Aorta (tissue), 5 donors: ENCODE measurements at regions not wholly inside any gene's neighbourhood (a gene's known extent, or its start where the extent isn't known, plus 50 kb on each side); places are given as distances from the start of the nearest gene placed in this dataset.
A peak's percentile ranks its signal among the peaks of the same experiment; 100 is the strongest.

Source experiments
- ATAC-seq: fragments of 200-7000 bp; cut with Tn5 transposase; one replicate; pipeline ENCODE4 v1.9.1; 2022; ENCODE audit warnings: moderate library complexity; ENCODE audit not compliant: low FRiP score
- DNase-seq, 2 donors: peaks; one replicate each; pipeline ENCODE4 v3.0.0-alpha.2; 2020
- H3K27ac ChIP-seq, 2 donors: one replicate each; pipeline ENCODE4 v1.5.1; 2013; ENCODE audit warnings: low read length in 2 of 2, mild to moderate bottlenecking in 2 of 2, moderate library complexity in 2 of 2, control low read depth in 1 of 2, inconsistent platforms in 1 of 2, low read depth in 1 of 2
- H3K27me3 ChIP-seq, 2 donors: one replicate each; pipeline ENCODE4 v1.6.1; 2013; ENCODE audit warnings: control low read depth in 1 of 2, low read length in 1 of 2, mild to moderate bottlenecking in 1 of 2, moderate library complexity in 1 of 2; ENCODE audit not compliant: insufficient read depth in 2 of 2, control insufficient read depth in 1 of 2
- H3K36me3 ChIP-seq, 2 donors: one replicate each; pipeline ENCODE4 v1.6.1; 2013; ENCODE audit warnings: control low read depth in 1 of 2, low read length in 1 of 2, mild to moderate bottlenecking in 1 of 2; ENCODE audit not compliant: insufficient read depth in 2 of 2, control insufficient read depth in 1 of 2
- H3K4me1 ChIP-seq, 2 donors: one replicate each; pipeline ENCODE4 v1.6.1; 2013; ENCODE audit warnings: low read length in 2 of 2, control low read depth in 1 of 2, mild to moderate bottlenecking in 1 of 2, moderate library complexity in 1 of 2; ENCODE audit not compliant: insufficient read depth in 2 of 2, control insufficient read depth in 1 of 2
- H3K4me3 ChIP-seq, 2 donors: one replicate each; pipeline ENCODE4 v1.5.1; 2013; ENCODE audit warnings: low read length in 2 of 2, control low read depth in 1 of 2, mild to moderate bottlenecking in 1 of 2
- H3K9me3 ChIP-seq: one replicate; pipeline ENCODE4 v1.6.1; 2013; ENCODE audit warnings: mild to moderate bottlenecking, low read length; ENCODE audit not compliant: control insufficient read depth
- WGBS, 2 donors: extraction: QIAGEN DNeasy Blood & Tissue Kit; methylation state at CpG; one replicate each; pipeline ENCODE4 v1.1.7; 2013; 5-methylcytosine and 5-hydroxymethylcytosine counted together
- intact Hi-C, 2 donors: fragments of 100-400 bp; cut with DNase I; formaldehyde crosslinking; loops; one replicate each; pipeline versions ENCODE4 v1.14.2 to v1.15.0; 2022
- donor health status: healthy with polysubstance abuse.
- donor health status: Bipolar disorder and iron deficiency.
- donor health status: DM: no; HTN: no; CAD: no.
- donor health status: DM: no; HTN: no; CAD: no.
- donor health status: DM: yes; HTN: yes; CAD: no.

DNA sequence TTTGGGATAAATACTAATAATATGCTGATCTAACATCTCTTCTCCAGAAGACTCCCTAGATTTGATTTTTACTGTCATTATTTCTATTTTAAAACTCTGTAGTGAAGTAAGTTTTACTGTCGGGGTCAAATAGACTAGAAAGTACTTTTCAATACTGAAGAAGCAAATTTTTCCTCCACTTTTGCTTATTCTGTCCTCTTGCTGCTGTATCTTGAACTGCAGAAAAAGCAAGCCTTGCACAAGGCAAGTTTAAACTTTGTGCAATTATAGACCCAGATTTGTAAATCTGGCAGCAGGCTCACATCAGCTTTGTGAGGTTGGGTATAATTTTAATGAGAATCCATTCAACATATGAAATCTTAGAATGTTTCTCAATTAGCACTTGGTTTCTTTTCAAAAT lies 151.1 kb upstream of the ETS2 start:
- intact Hi-C loops: no loop called here
- Histone ChIP-seq H3K27ac (no peak overlapping the region), H3K4me3 (no peak overlapping the region), H3K27me3 (no peaks in the 10 kb centered on the region), H3K36me3 (no peaks in the 10 kb centered on the region), H3K4me1 (peaks cover 2 to 11% of the 10 kb centered on the region in 2 donors), H3K9me3 (no peaks in the 10 kb centered on the region)
- ATAC-seq (no peak), DNase-seq (no peak)
- WGBS, 2 donors: 29 to 31% methylated on average over 1 of the region's 1 CpG

DNA sequence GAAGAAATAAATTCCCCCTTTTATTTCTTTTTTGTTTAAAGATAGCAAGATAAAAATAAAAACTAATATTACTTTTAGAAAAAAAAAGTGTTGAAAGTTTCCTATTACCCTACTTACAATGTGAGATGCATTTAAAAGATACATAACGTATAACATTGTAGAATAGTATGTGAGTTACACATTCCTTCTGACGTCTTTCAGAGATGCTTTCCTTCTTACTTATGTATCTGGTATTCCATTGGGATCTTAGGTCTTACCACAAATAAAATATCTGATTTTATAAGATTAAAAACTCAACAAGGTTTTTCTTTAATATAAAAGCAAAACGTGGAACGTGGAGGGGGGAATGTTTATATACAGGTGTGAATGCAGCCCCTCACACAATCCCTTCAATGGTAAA lies 147.2 kb upstream of the ETS2 start:
- Histone ChIP-seq H3K36me3 (no peaks in the 10 kb centered on the region), H3K27ac (peak overlapping the region; percentile 78 to 89), H3K4me3 (peak overlapping the region; percentile 35 to 60), H3K9me3 (no peaks in the 10 kb centered on the region), H3K4me1 (peaks cover 2 to 8% of the 10 kb centered on the region in 2 donors), H3K27me3 (no peaks in the 10 kb centered on the region)
- ATAC-seq (no peak), DNase-seq (no peak)
- 2 to 4% methylated on average over 4 of the region's 4 CpGs for WGBS, 2 donors
- intact Hi-C loops: loop anchor here in 1 of 2 donors (5.0 kb wide), 1 partner anchor 151 kb away; no protein-coding TSS in a partner anchor

GRCh38 chr21:38659936-38660332 lies 145.8 kb upstream of the ETS2 start:
- H3K4me1 ChIP-seq: peaks cover 2 to 8% of the 10 kb centered on the region in 2 donors
- no peaks in the 10 kb centered on the region for H3K9me3 ChIP-seq
- DNase-seq: no peak
- peak overlapping the region; percentile 43 to 60 for H3K4me3 ChIP-seq
- intact Hi-C loops: loop anchor here (1.0 to 10.0 kb wide), 3 partner anchors 153 to 465 kb away; no protein-coding TSS in a partner anchor
- ATAC-seq: peak; percentile 13
- no peaks in the 10 kb centered on the region for H3K27me3 ChIP-seq
- H3K36me3 ChIP-seq: no peaks in the 10 kb centered on the region
- H3K27ac ChIP-seq: peak overlapping the region; percentile 10 to 86
- 1 to 2% methylated on average over 14 to 16 of the region's 16 CpGs for WGBS, 2 donors

- Histone ChIP-seq H3K4me1 (peaks cover 0 to 4% of the 10 kb centered on the region in 2 donors), H3K4me3 (peak overlapping the region; percentile 43 to 60), H3K36me3 (no peaks in the 10 kb centered on the region), H3K27me3 (no peaks in the 10 kb centered on the region), H3K9me3 (no peaks in the 10 kb centered on the region), H3K27ac (peak overlapping the region; percentile 10 to 86)
- intact Hi-C loops: loop anchor here (1.0 to 10.0 kb wide), 2 partner anchors 155 to 464 kb away; no protein-coding TSS in a partner anchor
- ATAC-seq: peak; percentile 81
- peak; percentile 75 to 89 for DNase-seq
- WGBS, 2 donors: 0 to 1% methylated on average over 95 to 113 of the region's 113 CpGs
Measured at GRCh38 chr21:38660333-38661196, 145.2 kb upstream of the ETS2 start.

DNA sequence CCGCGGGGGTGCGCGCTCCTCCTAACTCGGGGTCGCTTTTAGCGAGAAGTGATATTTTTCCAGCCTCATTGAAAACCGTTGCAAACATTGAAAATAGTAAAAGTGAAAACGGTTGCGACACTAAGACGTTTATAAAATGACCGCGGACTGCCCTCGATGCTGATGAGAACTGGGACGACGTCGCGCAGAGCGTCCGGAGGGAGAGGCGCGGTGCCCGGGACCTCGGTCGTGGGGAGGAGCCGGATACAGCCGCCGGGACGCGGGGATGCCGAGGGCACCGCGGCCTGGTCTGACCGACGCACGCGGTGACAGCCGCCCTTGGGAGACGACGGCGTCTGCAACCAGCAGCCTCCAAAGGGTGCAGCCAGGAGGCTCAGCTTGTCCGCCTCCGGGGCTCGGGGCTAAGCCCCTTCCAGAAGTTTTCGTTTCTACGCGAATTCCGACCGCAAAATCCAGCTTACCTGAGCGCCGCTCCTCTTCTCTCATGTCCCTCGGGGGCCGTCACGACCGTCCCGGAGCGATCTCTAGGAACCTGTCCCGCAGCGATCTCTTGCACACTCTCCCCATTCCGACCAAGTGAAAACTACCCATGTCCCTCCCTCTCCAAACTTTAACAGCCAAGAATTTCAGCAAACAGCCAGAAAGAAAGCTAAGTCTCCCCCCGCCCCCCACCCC lies 144.4 kb upstream of the ETS2 start:
- peak; percentile 87 for ATAC-seq
- Histone ChIP-seq H3K4me3 (peak overlapping the region; percentile 43 to 60), H3K4me1 (no peaks in the 10 kb centered on the region), H3K36me3 (no peaks in the 10 kb centered on the region), H3K27ac (peak overlapping the region; percentile 10 to 86), H3K9me3 (no peaks in the 10 kb centered on the region), H3K27me3 (no peaks in the 10 kb centered on the region)
- intact Hi-C loops: loop anchor here in 1 of 2 donors (10.0 kb wide), 1 partner anchor 463 kb away; no protein-coding TSS in a partner anchor
- peak; percentile 69 to 87 for DNase-seq
- WGBS, 2 donors: 0 to 1% methylated on average over 58 to 61 of the region's 61 CpGs

DNA sequence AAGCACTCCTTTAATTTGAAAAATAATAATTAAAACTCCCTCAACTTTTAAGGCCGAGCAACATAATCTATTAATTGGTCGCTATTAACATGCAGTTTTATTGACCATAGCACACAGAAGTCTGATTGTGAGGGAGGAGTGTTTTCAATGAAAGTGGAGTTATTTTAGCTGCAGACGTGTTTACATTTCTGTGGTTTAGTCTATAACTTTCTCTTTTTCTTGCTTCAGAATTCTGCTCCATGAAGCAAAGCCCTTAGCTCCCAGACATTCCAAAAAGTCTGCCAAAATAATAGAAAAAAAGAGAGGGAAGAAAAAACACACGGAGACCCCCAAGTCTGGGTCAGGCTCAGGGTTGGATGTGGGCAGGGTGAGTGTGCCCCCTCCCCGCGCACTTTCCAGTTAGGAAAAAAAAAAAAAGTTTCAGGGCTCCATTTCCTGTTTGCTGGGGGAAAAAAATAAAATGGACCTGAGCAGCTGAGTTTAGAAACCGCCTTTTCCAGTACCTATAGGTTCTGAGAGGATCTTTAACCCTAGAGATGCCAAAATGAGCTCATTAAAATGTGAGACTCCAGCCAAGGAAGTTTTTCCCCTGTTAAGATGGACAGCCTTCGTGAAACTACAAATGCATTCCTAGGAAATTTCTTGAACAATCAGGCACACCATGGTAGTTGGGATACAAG lies 143.7 kb upstream of the ETS2 start:
- Histone ChIP-seq H3K27ac (peak overlapping the region; percentile 10 to 86), H3K9me3 (no peaks in the 10 kb centered on the region), H3K27me3 (no peaks in the 10 kb centered on the region), H3K36me3 (no peaks in the 10 kb centered on the region), H3K4me1 (no peaks in the 10 kb centered on the region), H3K4me3 (peak overlapping the region; percentile 43 to 60)
- DNase-seq (no peak), ATAC-seq (no peak)
- intact Hi-C loops: loop anchor here in 1 of 2 donors (10.0 kb wide), 1 partner anchor 463 kb away; no protein-coding TSS in a partner anchor
- 2 to 3% methylated on average over 8 of the region's 8 CpGs for WGBS, 2 donors

DNA sequence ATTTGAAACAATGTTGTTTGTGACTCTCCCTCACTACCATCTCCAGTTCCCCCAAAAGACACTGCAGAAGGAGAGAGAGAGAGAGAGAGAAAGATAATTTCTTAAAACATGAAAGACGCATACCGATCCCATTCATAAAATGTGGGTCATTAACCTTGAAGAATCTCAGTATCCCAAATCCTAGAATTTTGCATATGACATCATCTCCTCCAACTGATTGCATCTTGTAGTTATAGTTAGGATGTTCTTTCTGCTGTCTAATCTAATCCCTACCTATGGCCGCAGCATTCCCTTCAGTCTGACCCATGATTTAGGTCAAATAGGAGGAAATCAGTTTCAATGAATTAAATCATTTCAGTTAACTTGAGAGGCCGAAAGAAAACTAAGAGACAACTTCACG lies 142.4 kb upstream of the ETS2 start:
- DNase-seq (no peak), ATAC-seq (no peak)
- 85 to 86% methylated on average over 5 of the region's 5 CpGs for WGBS, 2 donors
- Histone ChIP-seq H3K27ac (no peak overlapping the region), H3K27me3 (no peaks in the 10 kb centered on the region), H3K4me3 (no peak overlapping the region), H3K4me1 (no peaks in the 10 kb centered on the region), H3K9me3 (no peaks in the 10 kb centered on the region), H3K36me3 (no peaks in the 10 kb centered on the region)
- intact Hi-C loops: loop anchor here in 1 of 2 donors (10.0 kb wide), 1 partner anchor 462 kb away; no protein-coding TSS in a partner anchor

DNA sequence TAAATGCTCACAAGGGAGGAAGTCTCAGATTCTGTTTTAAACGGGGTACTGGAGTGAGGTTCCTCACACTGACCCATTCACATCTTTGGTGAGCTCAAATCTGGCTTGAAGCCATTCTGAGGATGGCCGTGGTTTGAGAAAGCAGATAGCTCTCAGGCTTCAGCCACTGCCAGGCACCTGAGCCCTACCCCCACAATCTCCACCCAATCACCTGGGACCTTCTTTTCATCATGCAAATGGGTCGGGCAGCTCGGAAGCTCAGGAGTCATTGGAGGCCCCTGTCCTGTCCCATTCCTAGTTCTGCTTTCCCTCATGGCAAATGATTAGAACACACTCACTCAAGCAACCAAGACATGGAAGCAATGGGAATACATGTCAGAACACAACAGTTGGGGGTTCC lies 141.4 kb upstream of the ETS2 start:
- Histone ChIP-seq H3K27me3 (no peaks in the 10 kb centered on the region), H3K9me3 (no peaks in the 10 kb centered on the region), H3K27ac (no peak overlapping the region), H3K36me3 (no peaks in the 10 kb centered on the region), H3K4me1 (no peaks in the 10 kb centered on the region), H3K4me3 (no peak overlapping the region)
- WGBS, 2 donors: 66 to 71% methylated on average over 4 of the region's 4 CpGs
- ATAC-seq (no peak), DNase-seq (no peak)
- intact Hi-C loops: loop anchor here in 1 of 2 donors (10.0 kb wide), 1 partner anchor 460 kb away; no protein-coding TSS in a partner anchor
